ENCODE measurements at regions not wholly inside any gene's neighbourhood (a gene's known extent, or its start where the extent isn't known, plus 50 kb on each side); places are given as distances from the start of the nearest gene placed in this dataset.

DNA sequence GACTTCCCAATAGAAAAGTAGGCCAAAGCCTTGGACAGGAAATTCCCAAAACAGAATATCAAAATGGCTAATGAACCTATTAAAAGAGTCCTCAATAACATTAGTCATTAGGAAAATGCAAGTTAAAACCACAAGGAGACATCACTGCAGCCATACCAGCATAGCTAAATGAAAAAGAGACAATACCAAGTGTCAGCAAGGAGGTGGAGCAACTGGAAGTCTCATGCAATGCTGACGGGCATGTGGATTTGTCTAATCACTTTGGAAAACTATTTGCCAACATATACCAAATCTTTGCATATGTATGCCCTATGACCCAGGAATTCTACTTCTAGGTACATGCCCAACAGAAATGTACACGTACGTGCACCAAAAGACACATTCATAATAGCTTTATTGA is 60.5 kb upstream of the PLEKHG3 start:
- H2BK20ac ChIP-seq (ENCODE audit: low read depth, low read length, poor library complexity, severe bottlenecking), result no peak overlapping the region
- no peak overlapping the region for H3K18ac ChIP-seq (ENCODE audit: insufficient read length, low read depth, low read length)
- H4K5ac ChIP-seq (ENCODE audit: insufficient read length, low read depth, low read length), result no peak overlapping the region
- no peak overlapping the region for H3K56ac ChIP-seq (ENCODE audit: insufficient read length, low read depth, low read length)
- peaks cover 7 to 8% (median 8%) of the 10 kb centered on the region in 3 experiments; a peak in 6 of 7 replicates for H3K36me3 Mint-ChIP-seq (ENCODE audit: insufficient read depth in 1 of 3, low read depth in 3 of 3)
- H3K14ac ChIP-seq (ENCODE audit: insufficient read depth, low read length), result no peak overlapping the region
- H3K4ac ChIP-seq (ENCODE audit: low read depth, low read length), result no peak overlapping the region
- no peaks in the 10 kb centered on the region for H3K23me2 ChIP-seq (ENCODE audit: insufficient read length, low read depth, low read length, poor library complexity, severe bottlenecking)
- H3K9me3 Mint-ChIP-seq, result peaks cover 8 to 9% of the 10 kb centered on the region in 2 experiments
- no peak overlapping the region for H3K9ac ChIP-seq (ENCODE audit: extremely low read depth, insufficient read length, low read length)
- WGBS (ENCODE audit: extremely low coverage, insufficient read length, low lambda C conversion rate), result no CpG with 5 or more reads among the region's 3 CpGs
- H3K23ac ChIP-seq (ENCODE audit: insufficient read length, low read depth, low read length), result no peak overlapping the region
- H2BK5ac ChIP-seq (ENCODE audit: insufficient read length, low read length), result no peak overlapping the region
- no peak overlapping the region for H2BK12ac ChIP-seq (ENCODE audit: insufficient read length, low read depth, low read length)
- no peak overlapping the region for H4K91ac ChIP-seq (ENCODE audit: insufficient read length, low read depth, low read length)
- no peak overlapping the region for H3K27ac Mint-ChIP-seq
- H3K9me3 ChIP-seq (ENCODE audit: control insufficient read depth, low read depth, low read length), result no peaks in the 10 kb centered on the region
- no peak for DNase-seq
- no peak overlapping the region for H2AFZ ChIP-seq (ENCODE audit: low read length)
- no peaks in the 10 kb centered on the region for H4K20me1 ChIP-seq (ENCODE audit: control insufficient read depth, insufficient read depth, insufficient read length)
- H3K79me1 ChIP-seq (ENCODE audit: insufficient read depth, low read depth, low read length, poor library complexity, severe bottlenecking), result no peaks in the 10 kb centered on the region
- no peak overlapping the region for H4K8ac ChIP-seq (replicated peaks; ENCODE audit: insufficient read length, low read depth, low read length)
- H3K4me1 Mint-ChIP-seq, result peaks cover 32 to 38% of the 10 kb centered on the region in 2 experiments
- peaks cover 9% of the 10 kb centered on the region; the same call in 1 of the 2 replicates for H3K4me1 ChIP-seq (ENCODE audit: insufficient read depth, low read length)
- H2BK15ac ChIP-seq (ENCODE audit: low read depth, low read length), result no peak overlapping the region
- no peak overlapping the region for H3K4me3 Mint-ChIP-seq
- no peak overlapping the region for H3K4me2 ChIP-seq (ENCODE audit: insufficient read depth, insufficient read length, low read length)
- no peak overlapping the region for H3T11ph ChIP-seq (ENCODE audit: low read length)
- no peaks in the 10 kb centered on the region for H3K27me3 ChIP-seq (ENCODE audit: insufficient read depth, low read length)
- TF ChIP-seq, protein P1, sequence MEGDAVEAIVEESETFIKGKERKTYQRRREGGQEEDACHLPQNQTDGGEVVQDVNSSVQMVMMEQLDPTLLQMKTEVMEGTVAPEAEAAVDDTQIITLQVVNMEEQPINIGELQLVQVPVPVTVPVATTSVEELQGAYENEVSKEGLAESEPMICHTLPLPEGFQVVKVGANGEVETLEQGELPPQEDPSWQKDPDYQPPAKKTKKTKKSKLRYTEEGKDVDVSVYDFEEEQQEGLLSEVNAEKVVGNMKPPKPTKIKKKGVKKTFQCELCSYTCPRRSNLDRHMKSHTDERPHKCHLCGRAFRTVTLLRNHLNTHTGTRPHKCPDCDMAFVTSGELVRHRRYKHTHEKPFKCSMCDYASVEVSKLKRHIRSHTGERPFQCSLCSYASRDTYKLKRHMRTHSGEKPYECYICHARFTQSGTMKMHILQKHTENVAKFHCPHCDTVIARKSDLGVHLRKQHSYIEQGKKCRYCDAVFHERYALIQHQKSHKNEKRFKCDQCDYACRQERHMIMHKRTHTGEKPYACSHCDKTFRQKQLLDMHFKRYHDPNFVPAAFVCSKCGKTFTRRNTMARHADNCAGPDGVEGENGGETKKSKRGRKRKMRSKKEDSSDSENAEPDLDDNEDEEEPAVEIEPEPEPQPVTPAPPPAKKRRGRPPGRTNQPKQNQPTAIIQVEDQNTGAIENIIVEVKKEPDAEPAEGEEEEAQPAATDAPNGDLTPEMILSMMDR (conservative IDR thresholded peaks at IDR 0.05), result no peak
- H2AK5ac ChIP-seq (ENCODE audit: insufficient read length, low read length), result no peak overlapping the region
- H3K27ac ChIP-seq (ENCODE audit: insufficient read length, low read depth, low read length), result no peak overlapping the region
- H2BK120ac ChIP-seq (ENCODE audit: low read depth, low read length, poor library complexity, severe bottlenecking), result no peak overlapping the region
- no peaks in the 10 kb centered on the region for H3K79me2 ChIP-seq (ENCODE audit: insufficient read depth, low read length)
- peaks cover 2% of the 10 kb centered on the region for H3K27me3 Mint-ChIP-seq (ENCODE audit: low read depth)
